Skin of body (tissue), 1 donor: ENCODE measurements at regions not wholly inside any gene's neighbourhood (a gene's known extent, or its start where the extent isn't known, plus 50 kb on each side); places are given as distances from the start of the nearest gene placed in this dataset.
"Not testable (repeated sequence)": the region's sequence is repeated elsewhere in the genome, so short reads cannot be mapped to it uniquely, and the experiment has no call there.

Experiments used
- DNase-seq: peaks from one replicate; lab custom pipeline; 2025; lab: John Stamatoyannopoulos, UW

GRCh38 chr9:126166866-126167265 is 159.8 kb upstream of the MVB12B start:
- no peak for DNase-seq

- no peak for DNase-seq
Observed at GRCh38 chr9:126169736-126170135, 156.9 kb upstream of the MVB12B start.

- DNase-seq = no peak
Observed at GRCh38 chr9:126170286-126170823, 156.3 kb upstream of the MVB12B start.

- DNase-seq = no peak
Observed at GRCh38 chr9:126171641-126172040, 155.0 kb upstream of the MVB12B start.

- DNase-seq = no peak
Observed at GRCh38 chr9:126173401-126173800, 153.2 kb upstream of the MVB12B start.

GRCh38 chr9:126173929-126174328 is 152.7 kb upstream of the MVB12B start:
- DNase-seq = no peak

GRCh38 chr9:126183266-126183665 is 143.4 kb upstream of the MVB12B start:
- DNase-seq = no peak

GRCh38 chr9:126190994-126191393 is 135.6 kb upstream of the MVB12B start:
- DNase-seq = not testable (repeated sequence)

- DNase-seq = no peak
Observed at GRCh38 chr9:126198854-126199253, 127.8 kb upstream of the MVB12B start.

- DNase-seq = no peak
Observed at GRCh38 chr9:126203313-126203712, 123.3 kb upstream of the MVB12B start.

GRCh38 chr9:126204197-126204596 is 122.4 kb upstream of the MVB12B start:
- DNase-seq = no peak

GRCh38 chr9:126204708-126205225 is 121.9 kb upstream of the MVB12B start:
- DNase-seq = no peak

GRCh38 chr9:126205265-126205664 is 121.4 kb upstream of the MVB12B start:
- DNase-seq = no peak

GRCh38 chr9:126205845-126206498 is 120.7 kb upstream of the MVB12B start:
- DNase-seq = no peak

- DNase-seq = no peak
Observed at GRCh38 chr9:126207256-126207655, 119.4 kb upstream of the MVB12B start.

GRCh38 chr9:126208216-126208758 is 118.3 kb upstream of the MVB12B start:
- no peak for DNase-seq

- no peak for DNase-seq
Observed at GRCh38 chr9:126211441-126212074, 115.1 kb upstream of the MVB12B start.

- DNase-seq = no peak
Observed at GRCh38 chr9:126215486-126215885, 111.1 kb upstream of the MVB12B start.

GRCh38 chr9:126216826-126217225 is 109.8 kb upstream of the MVB12B start:
- DNase-seq = no peak

GRCh38 chr9:126217250-126217653 is 109.4 kb upstream of the MVB12B start:
- DNase-seq = no peak

- DNase-seq = no peak
Observed at GRCh38 chr9:126217797-126218196, 108.8 kb upstream of the MVB12B start.

GRCh38 chr9:126218359-126219125 is 108.1 kb upstream of the MVB12B start:
- no peak for DNase-seq
